ENCODE measurements at regions not wholly inside any gene's neighbourhood (a gene's known extent, or its start where the extent isn't known, plus 50 kb on each side); places are given as distances from the start of the nearest gene placed in this dataset.
"Not testable (repeated sequence)": the region's sequence is repeated elsewhere in the genome, so short reads cannot be mapped to it uniquely, and the experiment has no call there.

DNA sequence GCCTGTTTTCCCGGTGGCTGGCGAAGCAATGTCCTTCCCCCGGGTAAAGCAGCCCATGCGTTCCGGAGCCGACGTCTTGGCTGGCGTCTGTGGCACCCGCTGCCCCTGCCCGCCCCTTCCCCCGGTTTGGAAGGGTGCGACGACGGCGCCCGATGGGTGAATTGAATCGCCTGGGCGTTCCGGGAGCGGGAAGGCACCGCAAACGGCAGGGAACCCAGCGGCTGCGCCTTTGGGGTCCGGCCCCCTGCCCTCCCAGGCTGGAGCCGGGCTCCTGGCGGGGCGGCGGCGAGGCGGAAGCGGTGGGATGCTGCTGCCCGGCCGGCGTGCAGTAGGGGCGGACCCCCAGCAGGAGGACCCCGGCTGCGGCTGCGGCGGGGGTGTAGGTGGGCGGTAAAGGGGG, 123.6 kb upstream of the RHOU start:
- DNase-seq (ENCODE audit: low read depth) = not testable (repeated sequence)

DNA sequence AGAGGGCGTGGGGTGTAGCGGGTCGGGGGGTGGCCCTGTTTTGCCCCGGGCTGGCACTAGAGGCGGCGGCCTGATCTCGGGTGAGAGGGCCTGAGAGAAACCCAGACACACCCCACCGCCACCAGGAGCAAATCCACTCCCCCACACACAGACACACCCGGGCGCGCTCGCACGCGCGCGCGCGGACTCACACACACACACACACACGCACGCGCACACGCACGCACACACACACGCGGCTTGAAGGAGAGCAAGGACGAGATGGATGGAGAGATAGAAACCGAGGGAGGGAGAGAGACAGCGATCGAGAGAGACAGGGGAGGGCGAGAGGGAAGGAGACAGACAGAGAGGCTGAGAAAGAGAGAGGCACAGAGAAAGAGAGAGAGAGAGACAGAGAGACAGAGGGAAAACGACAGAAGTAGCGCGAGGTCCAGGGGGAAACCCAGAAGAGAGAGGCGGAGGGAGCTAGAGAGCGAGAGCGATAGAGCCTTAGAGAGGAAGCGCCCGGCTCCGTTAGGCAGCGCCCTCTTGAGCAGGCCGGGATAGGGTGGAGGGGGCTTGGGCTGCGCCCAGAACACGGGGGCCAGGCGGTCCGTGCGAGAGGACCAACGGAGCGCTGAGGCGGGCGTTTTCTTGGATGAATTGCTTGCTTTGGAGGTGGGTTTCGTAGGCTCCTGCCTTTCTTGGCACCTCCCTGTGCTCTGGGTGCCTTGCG, 113.1 kb upstream of the RHOU start:
- DNase-seq (ENCODE audit: low read depth) = not testable (repeated sequence)

DNA sequence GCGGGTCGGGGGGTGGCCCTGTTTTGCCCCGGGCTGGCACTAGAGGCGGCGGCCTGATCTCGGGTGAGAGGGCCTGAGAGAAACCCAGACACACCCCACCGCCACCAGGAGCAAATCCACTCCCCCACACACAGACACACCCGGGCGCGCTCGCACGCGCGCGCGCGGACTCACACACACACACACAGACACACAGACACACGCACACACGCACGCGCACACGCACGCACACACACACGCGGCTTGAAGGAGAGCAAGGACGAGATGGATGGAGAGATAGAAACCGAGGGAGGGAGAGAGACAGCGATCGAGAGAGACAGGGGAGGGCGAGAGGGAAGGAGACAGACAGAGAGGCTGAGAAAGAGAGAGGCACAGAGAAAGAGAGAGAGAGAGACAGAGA, 108.8 kb upstream of the RHOU start:
- not testable (repeated sequence) for DNase-seq (ENCODE audit: low read depth)

DNA sequence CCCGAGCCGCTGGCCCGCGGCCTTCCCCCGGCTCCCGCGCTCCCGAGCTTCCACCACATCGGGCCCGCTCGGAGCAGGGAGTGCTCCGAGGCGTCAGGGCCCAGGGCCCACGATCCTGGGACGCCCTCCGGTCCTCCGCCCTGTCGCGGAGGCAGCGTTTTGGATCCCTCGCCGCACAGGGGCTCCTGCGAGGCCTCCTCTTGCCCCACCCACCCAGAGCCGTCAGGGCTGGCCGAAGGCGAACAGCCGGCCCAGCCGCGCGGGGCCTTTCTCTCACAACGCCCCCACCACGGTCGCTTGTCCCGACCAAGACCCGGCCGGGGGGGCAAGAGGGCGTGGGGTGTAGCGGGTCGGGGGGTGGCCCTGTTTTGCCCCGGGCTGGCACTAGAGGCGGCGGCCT, 102.4 kb upstream of the RHOU start:
- not testable (repeated sequence) for DNase-seq (ENCODE audit: low read depth)

DNA sequence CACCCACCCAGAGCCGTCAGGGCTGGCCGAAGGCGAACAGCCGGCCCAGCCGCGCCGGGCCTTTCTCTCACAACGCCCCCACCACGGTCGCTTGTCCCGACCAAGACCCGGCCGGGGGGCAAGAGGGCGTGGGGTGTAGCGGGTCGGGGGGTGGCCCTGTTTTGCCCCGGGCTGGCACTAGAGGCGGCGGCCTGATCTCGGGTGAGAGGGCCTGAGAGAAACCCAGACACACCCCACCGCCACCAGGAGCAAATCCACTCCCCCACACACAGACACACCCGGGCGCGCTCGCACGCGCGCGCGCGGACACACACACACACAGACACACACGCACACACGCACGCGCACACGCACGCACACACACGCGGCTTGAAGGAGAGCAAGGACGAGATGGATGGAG, 100.0 kb upstream of the RHOU start:
- DNase-seq (ENCODE audit: low read depth) = not testable (repeated sequence)

DNA sequence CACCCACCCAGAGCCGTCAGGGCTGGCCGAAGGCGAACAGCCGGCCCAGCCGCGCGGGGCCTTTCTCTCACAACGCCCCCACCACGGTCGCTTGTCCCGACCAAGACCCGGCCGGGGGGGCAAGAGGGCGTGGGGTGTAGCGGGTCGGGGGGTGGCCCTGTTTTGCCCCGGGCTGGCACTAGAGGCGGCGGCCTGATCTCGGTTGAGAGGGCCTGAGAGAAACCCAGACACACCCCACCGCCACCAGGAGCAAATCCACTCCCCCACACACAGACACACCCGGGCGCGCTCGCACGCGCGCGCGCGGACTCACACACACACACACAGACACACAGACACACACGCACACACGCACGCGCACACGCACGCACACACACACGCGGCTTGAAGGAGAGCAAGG, 97.8 kb upstream of the RHOU start:
- DNase-seq (ENCODE audit: low read depth) = not testable (repeated sequence)

DNA sequence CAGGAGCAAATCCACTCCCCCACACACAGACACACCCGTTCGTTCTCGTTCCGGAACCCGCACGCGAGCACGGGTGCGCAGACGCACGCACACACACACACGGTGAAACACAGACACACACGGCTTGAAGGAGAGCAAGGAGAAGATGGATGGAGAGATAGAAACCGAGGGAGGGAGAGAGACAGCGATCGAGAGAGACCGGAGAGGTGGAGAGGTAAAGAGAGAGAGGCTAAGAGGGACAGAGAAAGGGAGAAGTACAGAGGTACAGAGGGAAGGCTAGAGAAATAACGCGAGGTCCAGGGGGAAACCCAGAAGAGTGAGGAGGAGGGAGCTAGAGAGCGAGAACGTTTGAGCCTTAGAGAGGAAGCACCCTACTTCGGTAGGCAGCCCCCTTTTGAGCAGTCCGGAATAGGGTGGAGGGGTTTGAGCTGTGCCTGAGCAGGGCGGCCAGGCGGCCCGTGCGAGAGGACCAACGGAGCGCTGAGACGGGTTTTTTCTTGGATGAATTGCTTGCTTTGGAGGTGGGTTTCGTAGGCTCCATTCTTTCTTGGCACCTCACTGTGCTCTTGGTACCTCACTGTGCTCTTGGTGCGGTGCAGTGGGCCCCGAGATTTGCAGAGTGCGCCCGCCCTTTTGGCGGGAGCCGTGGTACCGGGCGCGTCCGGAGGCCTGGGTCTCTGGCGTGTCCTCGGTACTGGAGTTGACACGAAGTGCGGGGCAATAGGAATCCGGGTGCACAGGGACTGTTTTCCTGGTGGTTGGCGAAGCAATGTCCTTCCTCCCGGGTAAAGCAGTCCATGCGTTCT, 88.4 kb upstream of the RHOU start:
- peak; percentile 50 for DNase-seq (ENCODE audit: low read depth)

DNA sequence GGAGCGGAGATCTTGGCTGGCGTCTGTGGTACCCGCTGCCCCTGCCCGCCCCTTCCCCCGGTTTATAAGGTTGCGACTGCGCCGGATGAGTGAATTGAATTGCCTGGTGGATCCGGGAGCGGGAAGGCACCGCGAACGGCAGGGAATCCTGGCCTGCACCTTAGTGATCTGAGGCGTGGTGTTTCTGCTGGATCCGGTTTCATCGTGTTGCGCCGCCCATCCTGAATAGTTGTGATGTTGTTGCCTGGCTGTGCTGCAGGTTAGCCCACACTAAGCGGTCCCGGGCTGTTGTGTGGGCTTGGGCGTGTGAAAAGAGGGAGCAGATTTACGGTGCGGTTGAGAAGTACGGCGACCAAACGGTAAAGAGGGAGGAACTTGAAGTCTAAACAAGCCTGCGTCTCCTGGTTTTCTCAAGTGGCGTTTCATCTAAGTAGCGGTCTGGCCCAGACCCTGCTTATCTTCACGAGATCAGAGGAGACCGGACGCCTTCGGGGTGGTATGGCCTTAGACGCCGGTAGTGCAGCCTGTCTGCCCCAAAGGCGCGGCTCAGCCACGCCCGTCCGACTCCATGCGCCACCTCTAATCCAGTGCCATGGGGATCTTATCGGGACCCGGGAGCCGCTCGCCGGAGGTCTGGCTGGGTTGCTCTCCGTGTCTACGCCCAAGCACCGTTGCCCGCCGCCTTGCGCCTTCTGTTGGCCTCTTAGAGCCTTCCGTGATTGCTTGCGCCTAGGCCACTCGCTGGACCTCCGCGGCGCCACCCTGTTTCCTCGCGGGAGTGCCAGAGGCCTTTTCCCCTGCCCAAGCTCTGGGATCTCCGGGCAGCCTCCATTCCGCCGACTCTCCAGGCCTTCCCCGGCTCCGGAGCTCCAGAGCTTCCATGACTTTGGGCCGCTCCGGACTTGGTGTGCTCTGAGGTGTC, 87.5 kb upstream of the RHOU start:
- peak; percentile 39 for DNase-seq (ENCODE audit: low read depth)

DNA sequence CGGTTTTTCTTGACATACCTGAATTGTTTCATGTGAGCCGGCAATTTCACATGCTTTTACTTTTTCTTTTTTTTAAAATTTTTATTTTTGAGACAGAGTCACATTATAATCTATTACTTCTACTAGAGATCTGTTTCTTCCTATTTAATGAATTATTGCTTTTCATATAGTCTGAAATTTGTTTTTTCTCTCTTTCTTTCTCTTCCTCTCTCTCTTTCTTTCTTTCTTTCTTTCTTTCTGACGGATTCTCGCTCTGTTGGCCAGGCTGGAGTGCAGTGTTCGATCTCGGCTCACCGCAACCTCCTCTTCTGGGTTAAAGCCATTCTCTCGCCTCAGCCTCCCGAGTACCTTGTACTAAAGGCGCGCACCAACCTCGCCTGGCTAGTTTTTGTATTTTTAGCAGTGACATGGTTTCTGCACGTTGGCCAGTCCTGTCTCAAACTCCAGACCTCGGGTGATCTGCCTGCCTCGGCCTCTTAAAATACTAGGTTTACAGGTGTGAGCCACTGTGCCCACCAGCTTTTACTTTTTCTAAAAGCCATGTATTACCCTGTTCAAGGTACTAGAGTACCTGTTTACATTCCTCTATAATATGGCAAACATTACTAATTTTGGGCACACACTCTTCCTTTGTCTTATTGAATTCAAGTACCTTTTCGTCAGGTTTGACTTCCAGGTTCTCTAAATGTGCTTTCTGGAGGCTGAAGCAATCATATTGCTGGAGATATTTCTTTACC, 86.5 kb upstream of the RHOU start:
- no peak for DNase-seq (ENCODE audit: low read depth)

DNA sequence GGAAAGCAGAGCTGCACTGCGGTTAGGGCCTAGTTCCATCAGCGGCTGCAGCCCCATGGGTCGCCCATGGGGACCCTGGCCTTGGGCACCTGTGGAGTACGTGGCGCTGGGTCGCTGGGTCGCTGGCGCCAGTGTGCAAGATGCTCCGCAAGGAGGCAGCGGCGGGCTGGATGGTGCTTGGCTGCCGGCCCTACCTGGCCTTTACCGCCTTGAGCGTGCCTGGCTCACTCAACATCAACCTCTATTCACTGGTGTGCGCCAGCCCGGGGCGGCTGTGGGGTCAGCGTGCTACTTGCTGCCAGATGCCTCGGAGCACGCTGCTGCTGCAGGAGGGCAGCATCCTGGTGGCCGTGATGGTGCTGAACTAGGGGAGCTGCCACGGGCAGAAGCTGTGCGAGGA, 85.1 kb upstream of the RHOU start:
- no peak for DNase-seq (ENCODE audit: low read depth)

DNA sequence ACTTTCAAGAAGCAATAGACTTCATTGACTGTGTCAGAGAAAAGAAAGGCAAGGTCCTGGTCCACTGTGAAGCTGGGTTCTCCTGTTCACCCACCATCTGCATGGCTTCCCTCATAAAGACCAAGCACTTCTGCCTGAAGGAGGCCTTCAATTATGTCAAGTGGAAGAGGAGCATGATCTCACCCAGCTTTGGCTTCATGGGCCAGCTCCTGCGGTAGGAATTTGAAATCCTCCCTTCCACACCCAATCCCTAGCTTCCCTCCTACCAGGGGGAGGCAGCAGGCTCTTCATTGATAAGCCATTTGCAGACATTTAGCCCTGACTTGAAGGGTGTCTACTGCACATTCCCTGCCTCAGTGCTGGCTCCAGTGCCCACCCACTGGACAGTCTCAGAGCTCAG, 84.3 kb upstream of the RHOU start:
- DNase-seq (ENCODE audit: low read depth) = no peak

DNA sequence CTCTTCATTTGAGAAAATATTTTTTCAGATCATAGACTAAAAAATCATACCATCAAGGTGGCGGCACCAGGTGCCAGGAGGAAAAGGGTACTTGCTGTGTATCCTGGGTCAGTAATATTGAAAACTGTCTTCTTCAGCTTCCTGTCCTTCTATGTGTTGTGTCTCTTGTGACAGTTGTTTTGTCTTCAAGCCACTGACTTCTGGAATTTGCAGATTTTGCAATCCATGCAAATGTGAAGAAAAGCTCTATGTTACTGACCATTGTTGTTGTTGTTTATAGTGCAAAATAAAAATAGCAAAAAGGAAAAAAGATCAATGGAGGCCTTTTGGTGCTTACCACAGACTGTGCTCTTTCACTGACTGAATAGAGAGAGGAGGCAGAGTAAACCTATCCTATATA, 83.2 kb upstream of the RHOU start:
- DNase-seq (ENCODE audit: low read depth) = no peak

DNA sequence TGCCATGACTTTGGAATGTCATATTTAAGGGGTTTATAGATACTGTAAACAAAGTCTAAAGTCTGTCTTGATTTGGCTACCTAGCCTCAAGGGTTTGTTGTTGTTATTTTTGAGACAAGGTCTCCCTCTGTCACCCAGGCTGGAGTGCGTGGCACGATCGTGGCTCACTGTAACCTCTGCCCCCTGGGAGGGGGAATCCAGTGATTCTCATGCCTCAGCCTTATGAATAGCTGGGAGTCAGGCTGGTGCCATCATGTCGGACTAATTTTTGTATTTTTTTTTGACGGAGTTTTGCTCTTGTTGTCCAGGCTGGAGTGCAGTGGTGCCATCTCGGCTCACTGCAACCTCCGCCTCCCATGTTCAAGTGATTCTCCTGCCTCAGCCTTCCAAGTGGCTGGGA, 82.2 kb upstream of the RHOU start:
- DNase-seq (ENCODE audit: low read depth) = not testable (repeated sequence)

DNA sequence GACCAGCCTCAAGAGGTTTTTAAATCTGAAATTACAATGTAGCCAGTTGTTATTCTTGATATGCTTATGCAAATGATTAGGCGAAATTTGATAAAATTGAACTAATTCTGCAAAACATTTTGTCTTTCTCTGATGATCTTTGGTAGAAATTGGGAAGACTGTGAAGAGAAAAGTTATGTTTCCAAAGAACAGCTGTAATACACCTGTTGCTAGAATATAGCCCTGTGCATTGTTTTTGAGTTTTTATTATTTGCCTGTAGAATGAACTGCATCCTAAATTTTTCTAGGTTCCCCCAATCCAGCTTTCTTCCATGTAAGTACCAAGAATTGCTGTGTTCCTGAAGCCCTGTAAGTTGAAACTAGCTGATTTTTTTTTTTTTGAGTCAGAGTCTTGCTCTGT, 81.5 kb upstream of the RHOU start:
- DNase-seq (ENCODE audit: low read depth) = no peak

DNA sequence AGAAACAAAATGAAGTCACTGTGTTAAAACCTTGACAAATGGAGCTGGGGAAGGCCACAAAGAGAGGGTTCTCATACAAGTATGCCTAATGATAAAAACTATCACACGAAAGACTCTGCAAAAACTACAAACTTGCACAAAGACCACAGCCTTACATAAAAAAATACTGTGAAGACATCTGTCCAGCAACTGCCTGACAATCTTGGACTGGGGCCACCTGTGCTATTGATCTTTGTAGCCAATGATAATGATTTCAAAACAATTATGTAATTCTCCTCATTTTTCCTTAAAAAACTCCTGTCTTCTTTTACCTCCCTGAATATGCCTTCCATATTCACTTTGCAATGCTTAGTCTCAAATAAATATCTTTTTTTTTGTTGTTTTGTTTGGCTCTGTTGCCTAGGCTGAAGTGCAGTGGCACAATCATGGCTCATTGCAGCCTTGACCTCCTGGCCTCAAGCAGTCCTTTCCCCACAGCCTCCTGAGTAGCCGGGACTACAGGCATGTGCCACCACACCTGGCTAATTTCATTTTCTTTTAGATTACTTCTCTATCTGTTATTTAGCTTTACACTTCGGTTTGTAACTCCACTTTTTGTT, 79.4 kb upstream of the RHOU start:
- DNase-seq (ENCODE audit: low read depth) = no peak

DNA sequence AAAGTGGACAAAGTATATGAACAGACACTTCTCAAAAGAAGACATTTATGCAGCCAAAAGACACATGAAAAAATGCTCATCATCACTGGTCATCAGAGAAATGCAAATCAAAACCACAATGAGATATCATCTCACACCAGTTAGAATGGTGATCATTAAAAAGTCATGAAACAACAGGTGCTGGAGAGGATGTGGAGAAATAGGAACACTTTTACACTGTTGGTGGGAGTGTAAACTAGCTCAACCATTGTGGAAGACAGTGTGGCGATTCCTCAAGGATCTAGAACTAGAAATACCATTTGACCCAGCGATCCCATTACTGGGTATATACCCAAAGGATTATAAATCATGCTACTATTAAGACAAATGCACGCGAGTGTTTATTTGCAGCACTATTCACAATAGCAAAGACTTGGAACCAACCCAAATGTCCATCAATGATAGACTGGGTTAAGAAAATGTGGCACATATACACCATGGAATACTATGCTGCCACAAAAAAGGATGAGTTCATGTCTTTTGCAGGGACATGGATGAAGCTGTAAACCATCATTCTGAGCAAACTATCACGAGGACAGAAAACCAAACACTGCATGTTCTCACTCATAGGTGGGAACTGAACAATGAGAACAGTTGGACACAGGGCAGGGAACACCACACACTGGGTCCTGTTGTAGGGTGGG, 73.1 kb upstream of the RHOU start:
- DNase-seq (ENCODE audit: low read depth) = not testable (repeated sequence)

DNA sequence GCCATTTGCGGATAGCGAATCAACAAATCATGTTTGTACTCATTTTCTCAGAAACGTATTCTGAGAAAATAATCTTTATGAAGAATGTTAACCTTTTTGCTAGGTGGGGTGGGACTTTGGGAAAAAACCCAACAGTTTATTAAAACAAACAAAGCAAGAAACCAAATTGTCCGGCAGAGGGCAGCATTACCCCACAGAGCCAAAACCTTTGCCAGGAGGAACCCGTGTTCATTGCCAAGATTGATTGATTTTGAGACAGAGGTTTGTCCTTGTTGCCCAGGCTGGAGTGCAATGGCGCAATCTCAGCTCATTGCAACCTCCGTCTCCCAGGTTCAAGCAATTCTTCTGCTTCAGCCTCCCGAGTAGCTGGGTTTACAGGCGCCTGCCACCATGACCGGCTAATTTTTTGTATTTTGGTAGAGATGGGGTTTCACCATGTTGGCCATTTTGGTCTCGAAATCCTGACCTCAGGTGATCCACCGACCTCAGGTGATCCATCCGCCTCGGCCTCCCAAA, 70.8 kb upstream of the RHOU start:
- peak; percentile 44 for DNase-seq (ENCODE audit: low read depth)

DNA sequence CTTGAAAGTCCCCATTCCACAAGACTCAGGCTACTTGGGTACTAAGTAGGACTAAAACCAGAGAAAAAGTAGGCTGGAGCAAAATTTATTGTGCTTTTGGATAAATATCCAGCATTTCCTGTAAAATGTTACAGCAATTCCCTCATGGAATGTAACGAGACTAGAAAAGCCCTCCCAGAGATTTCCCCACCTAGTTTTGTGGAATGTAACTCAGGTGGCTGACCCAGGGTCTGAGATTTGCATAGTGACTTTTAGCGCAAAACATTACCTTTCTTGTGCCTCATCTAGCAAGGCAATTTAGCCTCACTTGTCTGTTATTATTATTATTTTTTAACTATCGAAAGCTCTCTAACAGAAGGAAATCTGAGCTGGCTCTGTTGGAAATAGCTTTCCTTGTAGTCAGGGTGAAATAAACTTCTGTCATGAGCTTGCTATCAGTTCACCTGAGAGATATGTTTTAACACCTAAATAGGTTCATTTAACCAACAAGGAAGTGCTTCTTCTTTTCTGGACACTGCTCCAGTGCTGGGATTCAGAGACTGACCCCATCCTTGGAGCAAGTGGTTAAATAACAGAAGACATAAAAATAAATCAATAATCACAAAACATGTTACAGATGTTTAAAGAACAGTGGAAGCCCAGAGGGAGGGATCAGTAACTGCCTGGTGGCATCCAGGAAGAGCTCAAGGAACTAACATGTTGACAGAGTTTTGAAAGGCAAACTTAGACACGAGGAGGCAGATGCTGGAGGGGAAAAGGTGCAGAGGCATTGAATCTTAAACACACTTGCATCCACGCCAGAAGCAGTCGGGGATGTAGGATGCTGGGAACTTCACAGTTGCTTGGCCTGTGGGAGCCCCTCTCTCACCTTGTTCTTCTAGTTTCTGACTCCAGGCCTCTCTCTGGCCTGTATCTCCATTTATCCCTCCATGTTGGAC, 68.3 kb upstream of the RHOU start:
- no peak for DNase-seq (ENCODE audit: low read depth)

DNA sequence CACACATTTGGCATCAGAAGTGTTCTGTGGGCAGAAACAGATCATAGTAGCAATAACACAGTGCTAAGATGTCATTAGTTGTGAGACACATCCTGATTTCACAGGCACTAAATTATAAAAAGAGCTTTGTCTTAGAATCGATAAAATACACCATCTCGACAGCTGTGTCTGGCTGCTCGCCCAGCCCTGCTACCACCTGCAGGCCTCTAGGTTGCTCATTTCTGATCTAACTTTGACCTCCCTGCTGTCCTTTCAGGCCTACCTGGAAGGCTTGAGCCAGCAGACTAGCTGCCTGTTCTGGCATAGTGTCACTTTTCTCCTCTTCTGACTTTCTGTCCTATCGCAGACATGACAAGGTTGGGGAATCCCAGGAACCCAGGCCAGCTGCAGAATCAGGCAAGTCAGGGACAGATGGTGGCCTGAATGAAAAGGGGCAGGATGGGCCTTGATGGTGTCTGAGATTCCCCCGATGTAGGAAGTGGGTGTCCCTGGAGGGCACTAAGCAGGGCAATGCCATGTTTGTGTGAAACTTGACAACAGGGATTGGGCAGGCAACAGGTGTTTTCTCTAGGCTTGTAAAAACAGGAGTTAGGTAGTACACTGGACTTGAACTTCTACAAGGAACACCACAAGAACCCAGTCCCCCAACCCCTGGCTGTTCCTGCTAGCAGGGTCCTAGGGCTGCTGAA, 66.6 kb upstream of the RHOU start:
- DNase-seq (ENCODE audit: low read depth) = no peak

All from HS-5 (cell line).